Neural cell (in vitro differentiated cells): ENCODE measurements at regions not wholly inside any gene's neighbourhood (a gene's known extent, or its start where the extent isn't known, plus 50 kb on each side); places are given as distances from the start of the nearest gene placed in this dataset.

Experiments used
- H2AFZ ChIP-seq: fragments of 200-600, 300-800 bp; sonication (generic), shearing (Covaris generic); 2 replicates; pipeline ENCODE4 v1.6.0; 2014; ENCODE audit warnings: low read depth, mild to moderate bottlenecking, antibody characterized with exemption, low read length, moderate library complexity
- H3F3A ChIP-seq: fragments of 200-600 bp; shearing (Covaris generic); 2 replicates; pipeline ENCODE4 v1.6.1; 2016; ENCODE audit warnings: mild to moderate bottlenecking, moderate library complexity, mixed read lengths, antibody characterized with exemption, low read length; ENCODE audit not compliant: insufficient read depth, poor library complexity, severe bottlenecking
- H3K27ac ChIP-seq: fragments of 200-600, 300-800 bp; sonication (generic), shearing (Covaris generic); 2 replicates; pipeline ENCODE4 v1.5.1; 2014; ENCODE audit warnings: mild to moderate bottlenecking, low read length, moderate library complexity
- H3K27me3 ChIP-seq: fragments of 300-800, 200-600 bp; sonication (generic), shearing (Covaris generic); 2 replicates; pipeline ENCODE4 v1.6.0; 2014; ENCODE audit warnings: mild to moderate bottlenecking, low read depth, low read length, moderate library complexity; ENCODE audit not compliant: insufficient read depth
- H3K36me3 ChIP-seq: fragments of 300-800, 200-600 bp; sonication (generic), shearing (Covaris generic); 2 replicates; pipeline ENCODE4 v1.5.1; 2014; ENCODE audit warnings: mild to moderate bottlenecking, antibody characterized with exemption, low read length, moderate library complexity; ENCODE audit not compliant: insufficient read depth
- H3K4me2 ChIP-seq: fragments of 300-800, 200-600 bp; sonication (generic), shearing (Covaris generic); 2 replicates; pipeline ENCODE4 v1.6.0; 2014; ENCODE audit warnings: mild to moderate bottlenecking, low read length
- H3K4me3 ChIP-seq: fragments of 300-800, 200-600 bp; sonication (generic), shearing (Covaris generic); 2 replicates; pipeline ENCODE4 v1.5.1; 2014; ENCODE audit warnings: mild to moderate bottlenecking, low read length, moderate library complexity
- H3K79me2 ChIP-seq: fragments of 200-600 bp; shearing (Covaris generic); replicated peaks from 2 replicates; pipeline ENCODE4 v1.6.0; 2014; ENCODE audit warnings: mild to moderate bottlenecking, low read length, moderate library complexity; ENCODE audit not compliant: insufficient read depth
- H3K9ac ChIP-seq: fragments of 300-800, 200-600 bp; sonication (generic), shearing (Covaris generic); 2 replicates; pipeline ENCODE4 v1.6.1; 2016; ENCODE audit warnings: mild to moderate bottlenecking, low read length, mixed read lengths
- H3K9me2 ChIP-seq: fragments of 200-600 bp; shearing (Covaris generic); 2 replicates; pipeline ENCODE4 v1.6.1; 2016; ENCODE audit warnings: mild to moderate bottlenecking, low read length, mixed read lengths; ENCODE audit not compliant: insufficient read depth
- H3K9me3 ChIP-seq: fragments of 200-600, 300-800 bp; sonication (generic), shearing (Covaris generic); 2 replicates; pipeline ENCODE4 v1.6.1; 2016; ENCODE audit warnings: mild to moderate bottlenecking, mixed run types, low read length, moderate library complexity, mixed read lengths
- H4K20me1 ChIP-seq: fragments of 200-600 bp; shearing (Covaris generic); 2 replicates; pipeline ENCODE4 v1.6.1; 2016; ENCODE audit warnings: mild to moderate bottlenecking, mixed run types; ENCODE audit not compliant: insufficient read depth
- CTCF ChIP-seq: fragments of 450-650 bp; IDR thresholded peaks from 2 replicates; pipeline ENCODE4 v1.5.1; 2014; ENCODE audit warnings: antibody characterized with exemption, mild to moderate bottlenecking, moderate library complexity; ENCODE audit not compliant: poor library complexity, severe bottlenecking
- EP300 ChIP-seq: fragments of 450-650 bp; conservative IDR thresholded peaks from 2 replicates; pipeline ENCODE4 v1.6.1; 2014; ENCODE audit warnings: antibody characterized with exemption, mild to moderate bottlenecking, moderate library complexity; ENCODE audit not compliant: poor library complexity, severe bottlenecking
- EZH2 ChIP-seq: fragments of 200-600, 300-800 bp; shearing (Covaris generic), sonication (generic); IDR thresholded peaks from 2 replicates; pipeline ENCODE4 v1.6.1; 2014; ENCODE audit warnings: antibody characterized with exemption, low read length, borderline replicate concordance, mild to moderate bottlenecking; ENCODE audit not compliant: insufficient read depth, poor library complexity, severe bottlenecking
- MXI1 ChIP-seq: fragments of 450-650 bp; conservative IDR thresholded peaks from 2 replicates; pipeline ENCODE4 v1.6.1; 2014; ENCODE audit warnings: antibody characterized with exemption, mild to moderate bottlenecking; ENCODE audit not compliant: poor library complexity, severe bottlenecking
- POLR2AphosphoS5 ChIP-seq: IDR thresholded peaks from 2 replicates; pipeline ENCODE4 v1.6.1; 2012
- RAD21 ChIP-seq: fragments of 450-650 bp; conservative IDR thresholded peaks from 2 replicates; pipeline ENCODE4 v1.6.1; 2014; ENCODE audit warnings: antibody characterized with exemption, mild to moderate bottlenecking, moderate library complexity
- REST ChIP-seq: IDR thresholded peaks from 2 replicates; pipeline ENCODE4 v1.6.1; 2012; ENCODE audit warnings: borderline replicate concordance
- SMC3 ChIP-seq: fragments of 450-650 bp; conservative IDR thresholded peaks from 2 replicates; pipeline ENCODE4 v1.6.1; 2014; ENCODE audit warnings: antibody characterized with exemption, mild to moderate bottlenecking, moderate library complexity; ENCODE audit not compliant: poor library complexity
- TAF1 ChIP-seq: IDR thresholded peaks from 2 replicates; pipeline ENCODE4 v1.6.1; 2012; ENCODE audit warnings: low read depth

- H3K79me2 ChIP-seq, result no peaks in the 10 kb centered on the region
- H3K9me3 ChIP-seq, result no peaks in the 10 kb centered on the region
- H3K9ac ChIP-seq, result no peak overlapping the region
- TF ChIP-seq EZH2 (no peak), TAF1 (no peak), RAD21 (no peak), POLR2AphosphoS5 (no peak), REST (no peak), CTCF (no peak), MXI1 (no peak), SMC3 (no peak), EP300 (no peak)
- no peak overlapping the region for H3K27ac ChIP-seq
- no peaks in the 10 kb centered on the region for H3K36me3 ChIP-seq
- H3K4me3 ChIP-seq, result no peak overlapping the region
- no peak overlapping the region for H2AFZ ChIP-seq
- no peak overlapping the region for H3K4me2 ChIP-seq
- H3K9me2 ChIP-seq, result no peaks in the 10 kb centered on the region
- H4K20me1 ChIP-seq, result no peaks in the 10 kb centered on the region
- no peaks in the 10 kb centered on the region for H3F3A ChIP-seq
- H3K27me3 ChIP-seq, result no peaks in the 10 kb centered on the region
These were observed 838.2 kb downstream of the SLITRK6 start for GRCh38 chr13:84961023-84961422.

GRCh38 chr13:84959818-84960217 lies 839.4 kb downstream of the SLITRK6 start:
- Histone ChIP-seq H3F3A (no peaks in the 10 kb centered on the region), H3K4me2 (no peak overlapping the region), H3K9me3 (no peaks in the 10 kb centered on the region), H4K20me1 (no peaks in the 10 kb centered on the region), H3K27me3 (no peaks in the 10 kb centered on the region), H3K27ac (no peak overlapping the region), H3K9me2 (no peaks in the 10 kb centered on the region), H3K36me3 (no peaks in the 10 kb centered on the region), H2AFZ (no peak overlapping the region), H3K79me2 (no peaks in the 10 kb centered on the region), H3K9ac (no peak overlapping the region), H3K4me3 (no peak overlapping the region)
- TF ChIP-seq SMC3 (no peak), TAF1 (no peak), EZH2 (no peak), RAD21 (no peak), EP300 (no peak), MXI1 (no peak), CTCF (no peak), POLR2AphosphoS5 (no peak), REST (no peak)
